Adrenal gland (tissue), 5 donors: ENCODE measurements at regions not wholly inside any gene's neighbourhood (a gene's known extent, or its start where the extent isn't known, plus 50 kb on each side); places are given as distances from the start of the nearest gene placed in this dataset.

Source experiments
- CTCF ChIP-seq, 6 experiments: fragments of 450-650 bp in 4 of 6; fragments of 200-600 bp in 2 of 6; sonication (generic) in 1 of 6; IDR thresholded peaks; 1 replicate in 5 of 6; 2 replicates in 1 of 6; pipeline versions ENCODE4 v1.5.1 to v1.8.0; 2016 to 2021; ENCODE audit warnings: antibody characterized with exemption in 6 of 6, mild to moderate bottlenecking in 2 of 6, moderate library complexity in 1 of 6
- POLR2A ChIP-seq, 2 donors: fragments of 450-650 bp; IDR thresholded peaks; one replicate each; pipeline ENCODE4 v1.6.1; 2017; ENCODE audit warnings: antibody characterized with exemption in 2 of 2, mild to moderate bottlenecking in 2 of 2, moderate library complexity in 1 of 2
- donor health status: DM: no; HTN: no; CAD: no.

DNA sequence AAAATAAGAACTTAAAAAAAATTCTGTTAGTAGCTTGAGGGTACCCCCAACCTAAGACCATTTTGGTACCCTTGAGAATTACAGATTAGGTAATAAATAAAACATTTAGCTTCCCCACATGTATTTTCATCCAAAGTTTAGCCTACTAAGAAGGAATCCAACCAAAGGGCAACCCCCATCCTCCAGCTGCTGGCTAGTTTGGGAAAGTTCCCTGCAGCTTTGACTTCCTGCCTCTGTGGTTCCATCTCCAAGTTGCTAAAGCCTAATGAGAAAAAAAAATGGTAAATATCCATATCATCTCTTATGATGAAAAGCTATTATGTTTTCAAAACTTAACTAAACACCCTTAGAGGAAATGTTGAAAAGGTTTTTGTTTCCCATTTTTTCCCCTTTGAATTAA lies 547.2 kb downstream of the ANKRD7 start:
- TF ChIP-seq CTCF (IDR thresholded peaks at IDR 0.05): no peak
- no peak for TF ChIP-seq POLR2A (IDR thresholded peaks at IDR 0.05)
